K562 (cell line): ENCODE measurements at regions not wholly inside any gene's neighbourhood (a gene's known extent, or its start where the extent isn't known, plus 50 kb on each side); places are given as distances from the start of the nearest gene placed in this dataset.

ENCODE experiments used
- ATAC-seq: fragments of 200-7000 bp; cut with Tn5 transposase; 3 replicates; pipeline ENCODE4 v1.9.1; 2020; ENCODE audit warnings: moderate library complexity
- BruUV-seq: library from RNA; stranded (reverse); fragments of 400-500 nt; replicated peaks from 2 replicates; lab custom pipeline; 2021; lab: Mats Ljungman, UMichigan
- CTCF ChIA-PET: fragments of 300-600 bp; formaldehyde crosslinking; extraction: SDS; loops from one replicate; lab custom pipeline; 2021; ENCODE audit warnings: low intra/inter-chr PET ratio; lab: Yijun Ruan, JAX
- POLR2A ChIA-PET: fragments of 300-600, 350-650 bp; sonication (Branson Sonifier 250); formaldehyde crosslinking; extraction: SDS; loops from one replicate; lab custom pipeline; 2021; ENCODE audit warnings: antibody characterized with exemption, inconsistent platforms; lab: Yijun Ruan, JAX
- DNase-seq, 4 experiments: peaks; one replicate each; pipeline versions ENCODE4 v3.0.0 to v3.0.0-alpha.2; 2011 to 2018; ENCODE audit warnings: low spot score in 3 of 4, mixed read lengths in 3 of 4; ENCODE audit errors: extremely low read depth in 1 of 4
- FAIRE-seq: peaks from 2 replicates; lab custom pipeline; 2011; peaks lifted over from hg19 to GRCh38; lab: Jason Lieb, UNC
- H2AFZ ChIP-seq: 2 replicates; pipeline ENCODE4 v1.6.0; 2011; ENCODE audit warnings: low read depth, low read length, control low read depth, inconsistent platforms
- H3K27ac ChIP-seq: fragments of 200-600 bp; 3 replicates; pipeline ENCODE4 v1.8.0; 2011; ENCODE audit warnings: low read depth, mild to moderate bottlenecking, control low read depth, inconsistent platforms, low read length, moderate library complexity, mixed read lengths; ENCODE audit errors: extremely low read depth
- H3K27me3 ChIP-seq, 2 experiments: fragments of 300-600 bp in 1 of 2; 2 replicates in 1 of 2; 3 replicates in 1 of 2; pipeline versions ENCODE4 v1.6.0 to v1.8.0; 2011; ENCODE audit warnings: inconsistent platforms in 2 of 2, low read length in 2 of 2, mild to moderate bottlenecking in 1 of 2, mixed read lengths in 1 of 2, moderate library complexity in 1 of 2; ENCODE audit not compliant: control insufficient read depth in 2 of 2, insufficient read depth in 2 of 2
- H3K36me3 ChIP-seq: fragments of 300-600 bp; 3 replicates; pipeline ENCODE4 v1.8.0; 2011; ENCODE audit warnings: mild to moderate bottlenecking, low read length, inconsistent platforms; ENCODE audit not compliant: control insufficient read depth, insufficient read depth
- H3K4me1 ChIP-seq, 2 experiments: fragments of 200-600 bp in 1 of 2; replicated peaks in 1 of 2; 2 replicates in 1 of 2; 3 replicates in 1 of 2; pipeline versions ENCODE4 v1.5.1 to v1.8.0; 2011; ENCODE audit warnings: inconsistent platforms in 2 of 2, low read length in 2 of 2, mild to moderate bottlenecking in 1 of 2, mixed read lengths in 1 of 2, moderate library complexity in 1 of 2; ENCODE audit not compliant: control insufficient read depth in 2 of 2, insufficient read depth in 2 of 2
- H3K4me2 ChIP-seq: 2 replicates; pipeline ENCODE4 v1.6.1; 2011; ENCODE audit warnings: low read length, control low read depth, inconsistent platforms, mixed read lengths; ENCODE audit not compliant: insufficient read depth
- H3K4me3 ChIP-seq: fragments of 200-600 bp; sonication (generic), shearing (Covaris generic); 2 replicates; pipeline ENCODE4 v1.5.1; 2016; ENCODE audit warnings: control low read depth, inconsistent platforms
- H3K79me2 ChIP-seq: fragments of 200-600 bp; 3 replicates; pipeline ENCODE4 v1.8.0; 2011; ENCODE audit warnings: low read length, inconsistent platforms; ENCODE audit not compliant: control insufficient read depth, insufficient read depth
- H3K9ac ChIP-seq, 2 experiments: 2 replicates each; pipeline versions ENCODE4 v1.6.0 to v1.6.1; 2011; ENCODE audit warnings: low read depth in 2 of 2, low read length in 2 of 2, control low read depth in 1 of 2, inconsistent platforms in 1 of 2, mild to moderate bottlenecking in 1 of 2, mixed read lengths in 1 of 2; ENCODE audit not compliant: insufficient read depth in 1 of 2
- H3K9me1 ChIP-seq: one replicate; pipeline ENCODE4 v1.6.0; 2011; ENCODE audit warnings: inconsistent platforms, mild to moderate bottlenecking, low read length, moderate library complexity; ENCODE audit not compliant: control insufficient read depth, insufficient read depth
- H3K9me3 ChIP-seq: replicated peaks from 2 replicates; pipeline ENCODE4 v1.5.1; 2011; ENCODE audit warnings: low read depth, low read length, inconsistent platforms; ENCODE audit not compliant: control insufficient read depth, insufficient read depth
- H4K20me1 ChIP-seq: replicated peaks from 2 replicates; pipeline ENCODE4 v1.6.1; 2011; ENCODE audit warnings: low read length, inconsistent platforms, mixed read lengths; ENCODE audit not compliant: control insufficient read depth, insufficient read depth
- CEBPB ChIP-seq: fragments of 450-650 bp; IDR thresholded peaks from 2 replicates; pipeline ENCODE4 v1.6.1; 2016; ENCODE audit warnings: missing genetic modification characterization, missing compliant biosample characterization
- ERF ChIP-seq: fragments of 450-650 bp; formaldehyde crosslinking; IDR thresholded peaks from 2 replicates; pipeline ENCODE4 v1.4.0; 2020; ENCODE audit warnings: mild to moderate bottlenecking, mixed read lengths
- HEY1 ChIP-seq: fragments of 250-450 bp; sonication (Bioruptor Pico); IDR thresholded peaks from 2 replicates; pipeline ENCODE4 v1.5.0; 2020; ENCODE audit warnings: mild to moderate bottlenecking, moderate library complexity, borderline replicate concordance
- MLLT1 ChIP-seq, 2 experiments: fragments of 450-650 bp; IDR thresholded peaks; 2 replicates each; pipeline ENCODE4 v1.6.1; 2016
- PYGO2 ChIP-seq: fragments of 450-650 bp; IDR thresholded peaks from 2 replicates; pipeline ENCODE4 v1.6.1; 2016; ENCODE audit warnings: mild to moderate bottlenecking, missing genetic modification characterization, moderate library complexity, missing compliant biosample characterization
- TEAD4 ChIP-seq, 2 experiments: sonication (generic) in 1 of 2; formaldehyde crosslinking in 1 of 2; IDR thresholded peaks; 2 replicates each; pipeline versions ENCODE4 v1.6.1 to v1.8.0; 2012 to 2022; ENCODE audit warnings: borderline replicate concordance in 1 of 2, inconsistent platforms in 1 of 2, low read length in 1 of 2, mild to moderate bottlenecking in 1 of 2, missing genetic modification reagents in 1 of 2
- ZBTB7A ChIP-seq: IDR thresholded peaks from 2 replicates; pipeline ENCODE4 v1.6.1; 2011; ENCODE audit warnings: low read depth, mild to moderate bottlenecking, low read length, moderate library complexity, borderline replicate concordance; ENCODE audit not compliant: control insufficient read depth
- ZNF212 ChIP-seq: fragments of 450-650 bp; formaldehyde crosslinking; IDR thresholded peaks from 2 replicates; pipeline ENCODE4 v1.4.0; 2020; ENCODE audit warnings: mild to moderate bottlenecking
- ZNF644 ChIP-seq: fragments of 200-800 bp; sonication (Bioruptor generic); IDR thresholded peaks from 2 replicates; pipeline ENCODE4 v1.6.1; 2016; ENCODE audit warnings: low read depth, missing genetic modification characterization, missing compliant biosample characterization
- ZNF740 ChIP-seq, 3 experiments: fragments of 200-800 bp in 1 of 3; sonication (Bioruptor generic) in 1 of 3; sonication (generic) in 1 of 3; formaldehyde crosslinking in 1 of 3; IDR thresholded peaks; 2 replicates each; pipeline versions ENCODE4 v1.6.1 to v1.8.0; 2016 to 2022; ENCODE audit warnings: mild to moderate bottlenecking in 2 of 3, missing compliant biosample characterization in 2 of 3, missing genetic modification characterization in 2 of 3, missing genetic modification reagents in 1 of 3
- WGBS: fragments of 100-300 bp; shearing (Covaris generic); methylation state at CpG from one replicate; pipeline ENCODE4 v1.1.6; 2016; ENCODE audit warnings: low coverage, mixed read lengths; ENCODE audit not compliant: insufficient coverage; ENCODE audit errors: missing lambda C conversion rate; 5-methylcytosine and 5-hydroxymethylcytosine counted together
- in situ Hi-C: fragments of 300-500 bp; cut with MboI; formaldehyde crosslinking; loops from 4 replicates; pipeline ENCODE4 v1.15.0; 2018; ENCODE audit warnings: inconsistent platforms, mixed read lengths
- intact Hi-C: fragments of 100-400 bp; cut with micrococcal nuclease; formaldehyde crosslinking; loops from 2 replicates; pipeline ENCODE4 v1.14.2; 2022

GRCh38 chr3:102091358-102091757 lies 242.0 kb downstream of the NFKBIZ start:
- intact Hi-C loops (no loop called here), in situ Hi-C loops (no loop called here)
- H3K9ac ChIP-seq: no peak overlapping the region
- 0% methylated on average over 2 of the region's 2 CpGs for WGBS
- FAIRE-seq: no peak
- BruUV-seq: no TSS peak
- no peaks in the 10 kb centered on the region for H4K20me1 ChIP-seq
- no peak overlapping the region for H3K4me3 ChIP-seq
- H3K4me1 ChIP-seq: no peaks in the 10 kb centered on the region
- ATAC-seq: no peak
- no peaks in the 10 kb centered on the region for H3K79me2 ChIP-seq
- no peak overlapping the region for H3K4me2 ChIP-seq
- POLR2A ChIA-PET: no interaction called here
- H3K36me3 ChIP-seq: no peaks in the 10 kb centered on the region
- no peaks in the 10 kb centered on the region for H3K9me1 ChIP-seq
- H3K27ac ChIP-seq: no peak overlapping the region
- TF ChIP-seq TEAD4 (IDR thresholded peaks at IDR 0.05; ENCODE audit: low read length) (no peak), TEAD4 (CRISPR knock-in tag; IDR thresholded peaks at IDR 0.05; ENCODE audit: borderline replicate concordance) (no peak), PYGO2 (no peak), HEY1 (no peak), ZNF644 (no peak)
- H2AFZ ChIP-seq: no peak overlapping the region
- CTCF ChIA-PET: interaction anchor here (0.5 kb wide), 1 partner anchor 1267 kb away, joined by 3 read pairs; no protein-coding TSS in a partner anchor
- no peaks in the 10 kb centered on the region for H3K27me3 ChIP-seq
- no peak for DNase-seq
- H3K9me3 ChIP-seq: no peaks in the 10 kb centered on the region

- H3K4me3 ChIP-seq: no peak overlapping the region
Observed at GRCh38 chr3:102092617-102093466, 243.5 kb downstream of the NFKBIZ start.

More at GRCh38 chr3:102092617-102093466, 243.5 kb downstream of the NFKBIZ start:
- BruUV-seq: no TSS peak
- 0% methylated on average over 4 of the region's 5 CpGs for WGBS
- Histone ChIP-seq H3K9ac (no peak overlapping the region), H3K9me1 (no peaks in the 10 kb centered on the region), H3K36me3 (no peaks in the 10 kb centered on the region), H3K4me2 (no peak overlapping the region), H2AFZ (no peak overlapping the region), H3K27ac (no peak overlapping the region), H4K20me1 (no peaks in the 10 kb centered on the region), H3K79me2 (no peaks in the 10 kb centered on the region), H3K27me3 (no peaks in the 10 kb centered on the region), H3K4me1 (no peaks in the 10 kb centered on the region), H3K9me3 (no peaks in the 10 kb centered on the region)
- CTCF ChIA-PET: no interaction called here
- intact Hi-C loops (no loop called here), in situ Hi-C loops (no loop called here)
- TF ChIP-seq ZNF740 (CRISPR knock-in tag; IDR thresholded peaks at IDR 0.05): no peak
- TF ChIP-seq ZNF740 (tag; IDR thresholded peaks at IDR 0.05): no peak
- no peak for TF ChIP-seq MLLT1 (IDR thresholded peaks at IDR 0.05)
- TF ChIP-seq ZNF212 (CRISPR knock-in tag): no peak
- no peak for TF ChIP-seq ERF (CRISPR knock-in tag)
- no peak for TF ChIP-seq ZBTB7A
- TF ChIP-seq CEBPB (tag): no peak
- no peak for DNase-seq
- ATAC-seq: no peak
- no peak for FAIRE-seq
- POLR2A ChIA-PET: no interaction called here
